ENCODE measurements at regions not wholly inside any gene's neighbourhood (a gene's known extent, or its start where the extent isn't known, plus 50 kb on each side); places are given as distances from the start of the nearest gene placed in this dataset.
"Not testable (repeated sequence)": the region's sequence is repeated elsewhere in the genome, so short reads cannot be mapped to it uniquely, and the experiment has no call there.

DNA sequence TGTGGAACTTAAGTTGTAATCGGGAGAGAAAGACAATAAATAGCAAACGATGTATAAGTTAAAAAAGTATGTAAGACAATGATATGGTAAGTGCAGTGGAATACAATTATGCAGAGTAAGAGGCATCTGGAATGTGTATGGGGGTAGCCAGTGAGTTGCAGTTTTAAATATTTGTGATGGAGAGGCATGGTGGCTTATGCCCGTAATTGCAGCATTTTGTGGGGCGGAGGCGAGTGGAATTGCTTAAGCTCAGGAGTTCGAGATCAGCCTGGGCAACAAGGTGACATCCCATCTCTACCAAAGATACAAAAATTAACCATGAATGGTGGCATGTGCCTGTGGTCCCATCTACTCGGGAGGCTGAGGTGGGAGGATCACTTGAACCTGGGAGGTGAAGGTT lies 52.5 kb upstream of the WDFY3 start:
- no peak for DNase-seq

GRCh38 chr4:85019411-85019810 lies 52.9 kb upstream of the WDFY3 start:
- DNase-seq: no peak

DNA sequence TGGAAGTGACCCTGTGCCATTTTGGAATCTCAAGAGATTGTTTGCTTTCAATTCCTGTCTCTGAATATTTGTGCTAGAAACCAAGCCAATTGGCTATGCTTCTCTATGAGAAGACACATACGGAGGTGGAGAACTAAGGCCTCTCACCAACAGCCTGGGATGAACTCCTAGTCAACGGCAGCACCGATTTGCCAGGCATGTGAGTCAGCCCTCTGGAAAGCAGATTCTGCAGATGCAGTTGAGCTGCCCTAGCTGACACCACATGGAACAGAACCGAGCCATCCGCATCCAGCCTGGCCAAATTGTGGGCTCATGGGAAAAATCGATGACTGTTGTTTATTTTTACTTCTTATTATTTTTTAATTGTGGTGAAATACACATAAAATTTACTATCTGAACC lies 58.2 kb upstream of the WDFY3 start:
- no peak for DNase-seq

- no peak for DNase-seq
These were observed 62.4 kb upstream of the WDFY3 start for GRCh38 chr4:85028910-85029309.

GRCh38 chr4:85029453-85029852 lies 63.0 kb upstream of the WDFY3 start:
- no peak for DNase-seq

DNA sequence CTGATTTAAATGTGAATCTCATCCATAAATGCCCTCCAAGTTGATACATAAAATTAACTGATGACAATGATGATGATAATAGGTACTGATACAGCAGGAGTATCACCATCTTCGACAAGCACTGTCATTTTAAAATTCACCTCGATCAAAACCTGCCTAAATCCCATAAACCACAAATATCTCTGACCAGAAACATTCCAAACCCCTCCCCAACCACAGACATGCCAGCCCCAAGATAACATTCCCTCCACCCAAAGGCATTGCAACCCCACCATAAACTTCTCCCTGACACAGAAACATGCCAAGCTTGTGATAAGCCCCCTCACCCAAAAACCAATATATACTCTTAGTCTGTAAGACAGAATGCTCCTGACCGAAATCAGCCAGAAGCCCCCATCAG lies 63.7 kb upstream of the WDFY3 start:
- no peak for DNase-seq

GRCh38 chr4:85033838-85034237 lies 67.3 kb upstream of the WDFY3 start:
- not testable (repeated sequence) for DNase-seq

DNA sequence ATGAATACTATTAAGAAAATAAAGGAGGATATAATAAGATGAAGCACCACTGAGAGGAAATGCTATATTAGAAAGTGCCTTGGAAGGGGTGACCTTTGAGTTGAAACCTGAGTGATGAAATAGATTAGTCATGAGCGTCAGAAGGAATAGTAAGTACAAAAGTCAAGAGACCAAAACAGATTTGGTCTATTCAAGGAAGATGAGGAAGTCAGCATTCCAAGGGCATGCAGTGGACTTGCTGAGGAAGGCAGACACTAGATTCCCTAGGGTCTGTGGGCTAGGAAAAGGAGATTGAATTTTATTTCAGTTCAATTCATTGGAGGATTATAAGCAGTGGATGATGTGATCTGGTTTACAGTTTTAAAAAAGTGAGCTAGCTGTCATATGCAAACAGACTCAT lies 73.0 kb upstream of the WDFY3 start:
- no peak for DNase-seq

GRCh38 chr4:85043812-85044496 lies 77.5 kb upstream of the WDFY3 start:
- DNase-seq: not testable (repeated sequence)

- DNase-seq: no peak
These were observed 84.2 kb upstream of the WDFY3 start for GRCh38 chr4:85050736-85051135.

GRCh38 chr4:85051526-85051925 lies 85.0 kb upstream of the WDFY3 start:
- DNase-seq: no peak

DNA sequence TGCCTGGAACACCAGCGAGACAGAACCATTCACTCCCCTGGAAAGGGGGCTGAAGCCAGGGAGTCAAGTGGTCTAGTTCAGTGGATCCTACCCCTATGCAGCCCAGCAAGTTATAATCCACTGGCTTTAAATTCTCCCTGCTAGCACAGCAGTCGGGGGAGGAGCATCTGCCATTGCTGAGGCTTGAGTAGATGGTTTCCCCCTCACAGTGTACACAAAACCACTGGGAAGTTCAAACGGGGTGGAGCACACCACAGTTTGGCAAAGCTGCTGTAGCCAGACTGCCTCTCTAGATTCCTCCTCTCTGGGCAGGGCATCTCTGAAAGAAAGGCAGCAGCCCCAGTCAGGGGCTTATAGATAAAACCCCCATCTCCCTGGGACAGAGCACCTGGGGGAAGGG lies 88.4 kb upstream of the WDFY3 start:
- not testable (repeated sequence) for DNase-seq

DNA sequence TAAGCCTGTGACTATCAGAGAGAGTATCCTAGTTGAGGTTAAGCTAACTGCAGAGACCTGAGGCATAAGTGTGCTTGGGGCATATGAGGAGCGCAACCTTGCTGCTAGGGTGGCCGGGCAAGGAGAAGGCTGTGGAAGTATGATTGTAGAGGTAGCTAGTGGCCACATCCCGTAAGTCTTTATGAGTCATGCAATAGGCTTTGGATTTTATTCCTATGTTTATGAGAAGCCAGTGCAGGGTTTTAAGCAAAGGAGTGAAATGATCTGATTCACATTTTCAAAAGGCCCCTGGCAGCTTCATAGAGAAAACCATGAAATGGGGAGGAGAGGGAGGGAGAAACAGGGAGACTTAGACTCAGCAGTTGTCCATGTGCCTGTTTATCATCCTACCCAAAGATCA lies 92.1 kb upstream of the WDFY3 start:
- no peak for DNase-seq

DNA sequence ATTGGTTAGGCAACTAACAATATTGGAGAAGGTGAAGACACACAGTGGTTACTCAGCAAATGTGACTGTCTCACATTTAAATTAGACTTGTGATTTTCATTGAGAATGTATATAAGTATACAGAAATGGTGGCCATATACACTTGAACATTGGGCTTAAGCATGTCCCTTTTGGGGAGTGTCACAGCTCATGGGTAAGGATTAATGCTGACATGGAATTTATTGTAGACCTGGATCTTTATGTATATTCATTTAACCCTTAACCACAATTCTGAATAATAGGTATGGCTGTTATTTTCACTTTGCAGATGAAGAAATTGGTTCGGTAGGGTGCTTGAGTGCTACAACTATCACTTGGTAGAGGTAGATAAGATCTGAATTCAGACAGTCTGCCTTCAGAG lies 95.5 kb upstream of the WDFY3 start:
- DNase-seq: no peak

- no peak for DNase-seq
These were observed 96.0 kb upstream of the WDFY3 start for GRCh38 chr4:85062466-85062865.

DNA sequence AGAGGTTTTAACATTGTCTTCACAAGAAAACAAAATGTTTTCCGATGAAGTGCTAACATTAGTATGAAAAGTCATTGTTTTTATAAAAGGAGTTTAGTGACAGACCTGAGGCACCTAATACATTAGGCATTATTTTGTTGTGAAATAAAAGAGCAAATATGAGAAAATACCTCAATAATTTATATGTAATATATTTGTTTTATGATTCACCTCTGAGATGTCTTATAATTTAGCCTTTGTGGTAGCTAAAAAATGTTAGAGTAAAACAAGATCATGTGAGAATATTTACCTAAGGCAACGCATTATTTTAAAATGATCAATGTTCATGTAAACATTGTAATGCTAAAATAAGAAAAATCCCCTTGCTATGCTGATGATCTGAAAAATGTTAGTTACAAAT lies 100.9 kb upstream of the WDFY3 start:
- no peak for DNase-seq

DNA sequence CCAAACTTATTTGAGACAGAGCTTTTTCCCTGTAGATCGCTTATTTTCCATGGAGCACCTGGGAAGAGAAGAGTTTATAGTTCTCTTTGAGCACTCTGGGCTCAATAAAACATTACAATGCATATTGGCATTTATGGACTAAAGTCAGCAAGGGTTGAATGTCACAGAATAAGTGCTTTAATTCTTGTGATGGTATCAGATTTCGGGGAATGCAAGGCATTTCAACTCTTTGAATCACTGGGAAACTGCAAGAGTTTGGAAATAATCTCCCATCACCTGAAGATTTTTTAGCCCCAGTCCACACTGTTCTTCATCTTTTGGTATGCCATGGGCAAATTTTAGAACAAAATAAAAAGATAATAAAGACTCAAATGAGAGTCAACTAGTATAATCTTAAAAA lies 111.5 kb upstream of the WDFY3 start:
- DNase-seq: no peak

DNA sequence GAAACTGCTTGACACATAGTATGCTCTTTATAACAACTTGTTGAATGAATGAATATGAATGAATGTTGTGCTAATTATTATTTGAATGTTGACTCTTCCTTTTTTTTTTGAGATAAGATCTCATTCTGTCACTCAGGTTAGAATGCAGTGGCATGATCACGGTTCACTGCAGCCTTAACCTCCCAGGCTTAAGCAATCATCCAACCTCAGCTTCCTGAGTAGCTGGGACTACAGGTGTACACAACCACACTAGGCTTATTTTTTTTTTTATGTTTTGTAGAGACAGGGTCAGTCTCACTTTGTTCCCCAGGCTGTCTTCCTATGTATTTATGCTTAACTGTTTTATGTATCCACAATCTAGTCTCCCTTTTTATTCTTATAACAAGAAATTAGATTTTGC lies 114.7 kb upstream of the WDFY3 start:
- DNase-seq: no peak

DNA sequence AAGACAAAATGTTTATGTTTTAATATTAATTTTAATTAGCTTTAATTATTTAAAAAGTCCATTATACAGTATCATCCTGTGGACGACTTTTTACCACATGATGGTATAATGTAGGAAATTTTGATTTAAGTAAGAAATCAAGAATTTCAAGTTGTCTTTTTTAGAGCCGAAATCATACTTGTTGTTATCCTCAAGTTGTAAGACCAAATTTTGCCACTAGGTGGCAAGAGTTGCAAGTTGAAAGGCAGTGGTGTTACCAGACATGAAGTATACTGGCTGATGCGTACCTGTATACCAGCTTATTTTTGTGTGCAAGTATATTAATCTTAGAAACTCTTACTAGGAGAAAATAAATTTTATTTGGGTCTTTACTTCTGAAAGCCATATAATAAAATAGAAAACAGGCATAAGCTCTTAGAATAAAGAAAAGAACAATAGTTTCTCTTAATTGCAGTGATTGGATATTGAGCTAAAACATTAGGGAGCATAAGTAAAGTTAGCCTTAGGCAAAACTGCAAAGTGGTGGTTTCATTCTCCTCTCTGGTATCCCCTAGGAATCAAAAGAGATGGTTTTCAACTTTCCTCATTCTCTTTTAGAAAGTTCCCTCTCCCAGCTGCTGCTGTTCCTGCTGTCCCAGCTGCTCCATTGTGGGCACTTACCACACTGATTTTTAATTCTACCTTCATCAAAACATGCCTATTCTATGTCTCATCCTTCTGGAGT lies 118.0 kb upstream of the WDFY3 start:
- peak; percentile 89 for DNase-seq

GRCh38 chr4:85086721-85087120 lies 120.2 kb upstream of the WDFY3 start:
- no peak for DNase-seq

- DNase-seq: no peak
These were observed 126.0 kb upstream of the WDFY3 start for GRCh38 chr4:85092536-85092935.

DNA sequence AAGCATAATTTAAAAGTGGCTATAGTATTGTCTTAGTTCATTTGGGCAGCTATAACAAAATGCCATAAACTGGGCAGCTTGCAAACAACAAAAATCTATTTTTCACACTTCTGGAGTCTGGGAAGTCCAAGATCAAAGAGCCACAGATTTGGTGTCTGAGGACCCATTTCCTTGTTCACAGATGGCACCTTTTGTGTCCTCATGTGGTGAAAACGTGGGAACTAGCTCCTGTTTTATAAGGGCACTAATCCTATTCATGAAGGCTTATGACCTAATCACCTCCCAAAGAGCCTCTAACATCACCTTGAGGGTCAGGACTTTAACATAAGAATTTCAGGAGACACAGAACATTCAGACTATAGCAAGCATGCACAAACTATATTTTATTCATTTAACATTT lies 126.5 kb upstream of the WDFY3 start:
- no peak for DNase-seq

DNA sequence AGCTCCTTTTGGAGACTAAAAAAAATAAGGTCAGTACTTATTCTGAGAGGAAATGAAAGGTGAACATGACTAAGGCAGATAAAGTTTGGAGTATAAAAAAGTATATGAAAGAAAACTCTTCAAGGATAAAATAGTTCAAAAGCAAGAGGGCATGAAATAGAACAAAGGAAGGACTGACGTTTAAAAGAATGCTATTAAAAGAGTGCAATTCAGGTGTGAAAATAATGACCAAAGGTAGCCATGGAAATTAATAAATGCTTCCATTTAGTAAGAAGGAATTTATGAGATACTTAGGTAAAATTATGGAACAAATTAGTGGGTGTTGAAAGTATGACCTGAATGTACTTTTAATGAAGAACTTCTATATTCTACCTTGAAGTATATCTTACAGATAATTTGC lies 128.2 kb upstream of the WDFY3 start:
- no peak for DNase-seq

GRCh38 chr4:85102606-85103005 lies 136.1 kb upstream of the WDFY3 start:
- DNase-seq: no peak
